Heart left ventricle (tissue), 16 donors: ENCODE measurements at regions not wholly inside any gene's neighbourhood (a gene's known extent, or its start where the extent isn't known, plus 50 kb on each side); places are given as distances from the start of the nearest gene placed in this dataset.

Experiments
- ATAC-seq, 4 donors: fragments of 200-7000 bp; cut with Tn5 transposase; one replicate each; pipeline ENCODE4 v1.9.1; 2020 to 2022; ENCODE audit warnings: moderate library complexity in 4 of 4, mild to moderate bottlenecking in 3 of 4, moderate number of reproducible peaks in 1 of 4
- DNase-seq, 5 donors: peaks; one replicate each; pipeline ENCODE4 v3.0.0-alpha.2; 2020
- H3K27ac ChIP-seq, 12 donors: fragments of 200-600 bp; sonication (generic) in 4 of 12; one replicate each; pipeline versions ENCODE4 v1.5.0 to v1.8.0; 2016 to 2022; ENCODE audit warnings: mild to moderate bottlenecking in 2 of 12
- H3K27me3 ChIP-seq, 9 donors: fragments of 200-600 bp; sonication (generic) in 2 of 9; one replicate each; pipeline versions ENCODE4 v1.5.1 to v1.8.0; 2016 to 2022; ENCODE audit warnings: mild to moderate bottlenecking in 3 of 9
- H3K36me3 ChIP-seq, 9 donors: fragments of 200-600 bp; sonication (generic) in 2 of 9; one replicate each; pipeline versions ENCODE4 v1.5.0 to v1.8.0; 2018 to 2022; ENCODE audit warnings: mild to moderate bottlenecking in 2 of 9
- H3K4me1 ChIP-seq, 12 donors: fragments of 200-600 bp; sonication (generic) in 4 of 12; one replicate each; pipeline versions ENCODE4 v1.5.0 to v1.8.0; 2016 to 2022; ENCODE audit warnings: mild to moderate bottlenecking in 3 of 12
- H3K4me3 ChIP-seq, 12 donors: fragments of 200-600 bp; sonication (generic) in 4 of 12; one replicate each; pipeline versions ENCODE4 v1.5.0 to v1.8.0; 2017 to 2022; ENCODE audit warnings: mild to moderate bottlenecking in 9 of 12, moderate library complexity in 4 of 12
- H3K9me3 ChIP-seq, 12 donors: fragments of 200-600 bp; sonication (generic) in 4 of 12; one replicate each; pipeline versions ENCODE4 v1.5.0 to v1.8.0; 2016 to 2022; ENCODE audit warnings: mild to moderate bottlenecking in 1 of 12
- CTCF ChIP-seq, 12 donors: fragments of 200-600 bp; sonication (generic) in 4 of 12; IDR thresholded peaks; one replicate each; pipeline versions ENCODE4 v1.5.0 to v1.8.0; 2018 to 2022; ENCODE audit warnings: antibody characterized with exemption in 12 of 12, mild to moderate bottlenecking in 5 of 12
- POLR2A ChIP-seq, 2 donors: fragments of 450-650 bp; IDR thresholded peaks; one replicate each; pipeline ENCODE4 v1.6.1; 2017; ENCODE audit warnings: antibody characterized with exemption in 2 of 2, mild to moderate bottlenecking in 2 of 2, moderate library complexity in 2 of 2
- WGBS, 4 donors: extraction: QIAGEN DNeasy Blood & Tissue Kit in 2 of 4; methylation state at CpG; one replicate each; pipeline versions ENCODE4 v1.1.5 to v1.1.7; 2013 to 2018; 5-methylcytosine and 5-hydroxymethylcytosine counted together
- intact Hi-C, 10 donors: fragments of 100-400 bp; cut with DNase I; formaldehyde crosslinking; loops; one replicate each; pipeline versions ENCODE4 v1.11.1 to v1.14.2; 2022
- donor health status: ischemic (EF 13 %, LVEDD 7.1; RV severe dilation, severe dysfunction).
- donor health status: healthy with polysubstance abuse.
- donor health status: DM: no; HTN: yes; CAD: no.
- donor health status: DM: no; HTN: no; CAD: no.
- donor health status: ischemic (EF 25% LVEDD 6.9; RV normal size, moderate dysfunction).
- donor health status: ischemic (EF 25% LVEDD 5.7; RV mildly dilated, moderate dysfunction).
- donor health status: healthy.
- donor health status: DM: yes; HTN: yes; CAD: no.
- donor health status: ischemic (EF 35%, LVEDD 5.7; RV mildly dilated, moderate dysfunction).
- donor health status: nonischemic (EF 11% LVEDD 7.7; RV severe dilation, severe dysfunction).
- donor health status: DM: yes; HTN: yes; CAD: no.
- donor health status: PGD.
- donor health status: ischemic (EF 29% LVEDD 5.4; RV normal size, mild dysfunction).
- donor health status: nonischemic (EF 23%, LVEDD 6.1; RV moderate dilation, normal function).

GRCh38 chr2:128716299-128716721, 397.6 kb upstream of the HS6ST1 start:
- WGBS, 4 donors = 81 to 88% (median 86%) methylated on average over 8 of the region's 8 CpGs
- no peak overlapping the region for H3K4me3 ChIP-seq
- peaks cover 0 to 7% (median 0%) of the 10 kb centered on the region in 12 donors for H3K9me3 ChIP-seq
- TF ChIP-seq CTCF (IDR thresholded peaks at IDR 0.05) (no peak), POLR2A (IDR thresholded peaks at IDR 0.05) (no peak)
- H3K27me3 ChIP-seq = peaks cover 0 to 24% (median 0%) of the 10 kb centered on the region in 9 donors
- intact Hi-C loops = no loop called here
- DNase-seq (no peak), ATAC-seq (no peak)
- no peaks in the 10 kb centered on the region for H3K36me3 ChIP-seq
- H3K4me1 ChIP-seq = peaks cover 0 to 7% (median 0%) of the 10 kb centered on the region in 12 donors
- H3K27ac ChIP-seq = no peak overlapping the region

GRCh38 chr2:128717758-128718710, 399.4 kb upstream of the HS6ST1 start:
- Histone ChIP-seq H3K27me3 (peaks cover 0 to 24% (median 0%) of the 10 kb centered on the region in 9 donors), H3K4me1 (peaks cover 0 to 7% (median 0%) of the 10 kb centered on the region in 12 donors), H3K4me3 (no peak overlapping the region), H3K9me3 (peaks cover 0 to 7% (median 0%) of the 10 kb centered on the region in 12 donors), H3K27ac (no peak overlapping the region), H3K36me3 (no peaks in the 10 kb centered on the region)
- 83 to 88% (median 86%) methylated on average over 8 of the region's 8 CpGs for WGBS, 4 donors
- no peak for TF ChIP-seq CTCF (IDR thresholded peaks at IDR 0.05)
- TF ChIP-seq POLR2A (IDR thresholded peaks at IDR 0.05) = no peak
- ATAC-seq = no peak
- intact Hi-C loops = no loop called here
- no peak for DNase-seq

GRCh38 chr2:128720080-128721022, 401.7 kb upstream of the HS6ST1 start:
- Histone ChIP-seq H3K4me3 (no peak overlapping the region), H3K36me3 (no peaks in the 10 kb centered on the region), H3K4me1 (no peaks in the 10 kb centered on the region), H3K27me3 (peaks cover 0 to 11% (median 0%) of the 10 kb centered on the region in 9 donors), H3K27ac (no peak overlapping the region), H3K9me3 (peaks cover 0 to 7% (median 0%) of the 10 kb centered on the region in 12 donors)
- intact Hi-C loops = no loop called here
- WGBS, 4 donors = 77 to 88% (median 82%) methylated on average over 4 of the region's 4 CpGs
- no peak for ATAC-seq
- no peak for DNase-seq
- TF ChIP-seq CTCF (IDR thresholded peaks at IDR 0.05) = peak in 1 of 12 donors; percentile 5
- no peak for TF ChIP-seq POLR2A (IDR thresholded peaks at IDR 0.05)
